Aorta (tissue), 5 donors: ENCODE measurements at regions not wholly inside any gene's neighbourhood (a gene's known extent, or its start where the extent isn't known, plus 50 kb on each side); places are given as distances from the start of the nearest gene placed in this dataset.

Experiments used
- ATAC-seq: fragments of 200-7000 bp; cut with Tn5 transposase; one replicate; pipeline ENCODE4 v1.9.1; 2022; ENCODE audit warnings: moderate library complexity; ENCODE audit not compliant: low FRiP score
- DNase-seq, 2 donors: peaks; one replicate each; pipeline ENCODE4 v3.0.0-alpha.2; 2020
- H3K27ac ChIP-seq, 2 donors: one replicate each; pipeline ENCODE4 v1.5.1; 2013; ENCODE audit warnings: low read length in 2 of 2, mild to moderate bottlenecking in 2 of 2, moderate library complexity in 2 of 2, control low read depth in 1 of 2, inconsistent platforms in 1 of 2, low read depth in 1 of 2
- H3K27me3 ChIP-seq, 2 donors: one replicate each; pipeline ENCODE4 v1.6.1; 2013; ENCODE audit warnings: control low read depth in 1 of 2, low read length in 1 of 2, mild to moderate bottlenecking in 1 of 2, moderate library complexity in 1 of 2; ENCODE audit not compliant: insufficient read depth in 2 of 2, control insufficient read depth in 1 of 2
- H3K36me3 ChIP-seq, 2 donors: one replicate each; pipeline ENCODE4 v1.6.1; 2013; ENCODE audit warnings: control low read depth in 1 of 2, low read length in 1 of 2, mild to moderate bottlenecking in 1 of 2; ENCODE audit not compliant: insufficient read depth in 2 of 2, control insufficient read depth in 1 of 2
- H3K4me1 ChIP-seq, 2 donors: one replicate each; pipeline ENCODE4 v1.6.1; 2013; ENCODE audit warnings: low read length in 2 of 2, control low read depth in 1 of 2, mild to moderate bottlenecking in 1 of 2, moderate library complexity in 1 of 2; ENCODE audit not compliant: insufficient read depth in 2 of 2, control insufficient read depth in 1 of 2
- H3K4me3 ChIP-seq, 2 donors: one replicate each; pipeline ENCODE4 v1.5.1; 2013; ENCODE audit warnings: low read length in 2 of 2, control low read depth in 1 of 2, mild to moderate bottlenecking in 1 of 2
- H3K9me3 ChIP-seq: one replicate; pipeline ENCODE4 v1.6.1; 2013; ENCODE audit warnings: mild to moderate bottlenecking, low read length; ENCODE audit not compliant: control insufficient read depth
- WGBS, 2 donors: extraction: QIAGEN DNeasy Blood & Tissue Kit; methylation state at CpG; one replicate each; pipeline ENCODE4 v1.1.7; 2013; 5-methylcytosine and 5-hydroxymethylcytosine counted together
- intact Hi-C, 2 donors: fragments of 100-400 bp; cut with DNase I; formaldehyde crosslinking; loops; one replicate each; pipeline versions ENCODE4 v1.14.2 to v1.15.0; 2022
- donor health status: healthy with polysubstance abuse.
- donor health status: Bipolar disorder and iron deficiency.
- donor health status: DM: no; HTN: no; CAD: no.
- donor health status: DM: no; HTN: no; CAD: no.
- donor health status: DM: yes; HTN: yes; CAD: no.

DNA sequence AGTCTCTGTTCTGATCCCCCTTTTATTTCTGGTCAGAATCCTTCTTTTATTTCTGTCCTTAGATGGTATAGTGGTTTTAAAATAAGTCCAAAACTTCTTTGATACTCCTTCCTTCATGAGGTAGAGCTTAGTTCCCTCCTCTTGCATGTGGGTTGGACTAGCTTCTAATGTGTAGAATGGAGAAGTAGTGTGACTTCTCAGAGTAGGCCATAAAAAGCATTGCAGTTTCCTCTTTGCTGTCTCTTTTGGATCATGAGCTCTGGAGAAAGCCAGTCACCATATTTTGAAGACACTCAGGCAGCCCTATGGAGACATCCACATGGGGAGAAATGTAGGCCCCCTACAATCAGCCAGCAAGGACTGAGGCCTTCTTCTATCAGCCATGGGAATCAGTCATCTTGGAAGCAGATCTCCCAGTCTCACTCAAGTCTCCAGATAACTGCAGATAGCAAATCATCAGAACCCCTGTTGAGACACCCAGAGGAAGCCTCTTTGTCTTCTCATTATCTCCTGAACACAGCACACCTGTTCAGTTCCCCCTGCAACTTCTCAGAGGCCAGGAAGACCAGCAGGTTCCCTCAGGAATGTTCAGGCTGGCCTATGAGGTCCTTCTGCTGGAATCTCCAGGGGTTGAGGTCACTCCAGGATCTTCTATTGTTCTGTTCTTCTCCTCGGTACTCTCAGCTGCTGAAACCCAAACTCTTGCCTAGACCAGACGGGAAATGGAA is 511.9 kb upstream of the ZMIZ1 start:
- H3K4me1 ChIP-seq, result peaks cover 0 to 1% of the 10 kb centered on the region in 2 donors
- no peak overlapping the region for H3K4me3 ChIP-seq
- DNase-seq, result no peak
- WGBS, 2 donors, result 95 to 99% methylated on average over 2 of the region's 2 CpGs
- no peaks in the 10 kb centered on the region for H3K27me3 ChIP-seq
- no peaks in the 10 kb centered on the region for H3K36me3 ChIP-seq
- H3K9me3 ChIP-seq, result no peaks in the 10 kb centered on the region
- ATAC-seq, result no peak
- intact Hi-C loops, result no loop called here
- H3K27ac ChIP-seq, result no peak overlapping the region

DNA sequence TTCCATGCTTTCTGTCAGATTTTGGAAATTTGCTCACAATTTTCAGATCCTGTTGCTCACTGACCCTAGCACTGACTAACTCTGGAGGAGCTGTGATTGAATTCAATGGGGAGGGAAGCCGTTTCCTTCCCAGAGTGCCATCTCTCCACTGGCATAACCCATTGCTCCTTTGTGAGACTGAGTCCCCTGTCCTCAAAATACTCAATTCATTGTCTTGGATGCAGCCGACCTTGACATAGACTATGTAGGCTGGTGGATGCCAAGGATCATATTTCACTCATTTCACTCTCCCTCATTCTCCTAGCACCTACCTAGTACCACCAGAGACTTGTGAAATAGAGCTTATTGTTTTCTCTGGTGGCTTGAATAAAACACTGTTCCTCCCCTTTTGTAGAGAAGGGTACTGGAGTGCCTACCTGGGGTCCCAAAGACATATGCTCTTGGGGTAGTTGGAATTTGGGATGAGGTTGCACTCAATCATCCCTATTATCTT is 511.3 kb upstream of the ZMIZ1 start:
- ATAC-seq, result no peak
- 93% methylated on average over 2 of the region's 2 CpGs for WGBS, 2 donors
- intact Hi-C loops, result no loop called here

GRCh38 chr10:78559661-78560340 is 509.0 kb upstream of the ZMIZ1 start:
- no peak overlapping the region for H3K4me3 ChIP-seq
- no peak overlapping the region for H3K27ac ChIP-seq
- intact Hi-C loops, result no loop called here
- ATAC-seq (no peak), DNase-seq (no peak)
- H3K36me3 ChIP-seq, result no peaks in the 10 kb centered on the region
- H3K9me3 ChIP-seq, result no peaks in the 10 kb centered on the region
- H3K27me3 ChIP-seq, result no peaks in the 10 kb centered on the region
- H3K4me1 ChIP-seq, result peaks cover 0 to 4% of the 10 kb centered on the region in 2 donors
- WGBS, 2 donors, result 86 to 87% methylated on average over 10 of the region's 10 CpGs

More for the DNA sequence above, 511.3 kb upstream of the ZMIZ1 start:
- H3K36me3 ChIP-seq, result no peaks in the 10 kb centered on the region
- no peak overlapping the region for H3K27ac ChIP-seq
- H3K9me3 ChIP-seq, result no peaks in the 10 kb centered on the region
- H3K4me1 ChIP-seq, result no peaks in the 10 kb centered on the region
- no peak overlapping the region for H3K4me3 ChIP-seq
- H3K27me3 ChIP-seq, result no peaks in the 10 kb centered on the region
- DNase-seq, result no peak

DNA sequence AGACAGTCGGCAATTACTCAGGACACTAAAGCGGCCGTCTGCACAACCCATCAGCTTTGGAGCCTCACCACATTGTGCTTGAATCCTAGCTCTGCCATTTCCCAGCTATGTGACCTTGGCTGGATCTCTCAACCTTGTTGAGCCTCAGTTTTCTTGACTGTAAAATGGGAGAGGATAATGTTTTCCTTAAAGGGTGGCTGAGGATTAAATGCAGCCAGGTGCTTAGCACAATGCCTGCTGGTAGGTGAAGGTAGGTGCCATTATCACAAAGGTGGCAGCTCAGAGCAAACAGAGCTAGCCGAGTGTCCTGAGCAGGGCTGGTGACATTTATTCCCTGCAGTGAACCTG is 508.5 kb upstream of the ZMIZ1 start:
- Histone ChIP-seq H3K4me3 (no peak overlapping the region), H3K4me1 (peaks cover 0 to 4% of the 10 kb centered on the region in 2 donors), H3K27ac (no peak overlapping the region), H3K36me3 (no peaks in the 10 kb centered on the region), H3K9me3 (no peaks in the 10 kb centered on the region), H3K27me3 (no peaks in the 10 kb centered on the region)
- DNase-seq, result no peak
- intact Hi-C loops, result no loop called here
- 85 to 92% methylated on average over 4 of the region's 4 CpGs for WGBS, 2 donors
- ATAC-seq, result no peak

DNA sequence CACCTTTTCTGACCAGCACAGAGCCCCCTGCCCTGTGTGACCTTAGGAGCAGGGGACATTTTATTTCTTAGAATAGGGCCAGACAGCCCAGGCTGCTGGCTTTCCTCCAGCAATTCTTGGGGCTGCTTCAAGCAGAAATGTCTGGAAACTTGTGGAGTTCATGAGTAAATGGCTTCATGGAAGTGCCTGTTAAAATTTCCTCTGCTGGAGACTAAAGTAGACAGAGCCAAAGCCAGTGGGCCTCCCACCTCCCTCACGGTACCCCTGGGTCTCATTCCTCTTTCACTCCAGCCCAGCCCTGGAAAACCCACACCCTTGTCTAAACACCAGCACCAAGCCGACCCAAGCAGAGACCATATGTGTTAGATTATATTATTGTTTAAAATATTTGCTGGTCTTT is 505.5 kb upstream of the ZMIZ1 start:
- Histone ChIP-seq H3K27me3 (no peaks in the 10 kb centered on the region), H3K9me3 (no peaks in the 10 kb centered on the region), H3K4me1 (peaks cover 0 to 4% of the 10 kb centered on the region in 2 donors), H3K4me3 (no peak overlapping the region), H3K27ac (no peak overlapping the region), H3K36me3 (no peaks in the 10 kb centered on the region)
- ATAC-seq (no peak), DNase-seq (no peak)
- 9 to 16% methylated on average over 2 of the region's 2 CpGs for WGBS, 2 donors
- intact Hi-C loops, result no loop called here

DNA sequence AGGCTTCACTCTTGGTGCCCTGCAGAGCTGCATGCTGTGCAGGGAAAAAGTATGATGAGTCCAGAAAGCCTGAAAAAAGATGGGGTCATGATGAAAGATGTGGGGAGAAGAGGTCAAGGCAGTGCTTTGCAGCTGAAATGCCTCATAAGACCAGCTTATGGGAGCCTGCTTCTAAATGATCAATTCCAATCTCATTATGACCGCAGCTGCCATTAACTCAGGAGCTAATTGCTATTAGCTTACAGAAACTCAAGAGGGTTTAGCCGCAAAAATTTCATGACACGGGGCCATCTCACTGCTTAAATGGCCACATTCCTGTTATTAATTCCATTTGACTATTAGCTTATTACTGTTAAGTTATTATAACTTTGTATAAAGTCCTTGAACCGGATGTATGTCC is 502.9 kb upstream of the ZMIZ1 start:
- H3K27me3 ChIP-seq, result no peaks in the 10 kb centered on the region
- DNase-seq (no peak), ATAC-seq (no peak)
- intact Hi-C loops, result no loop called here
- H3K36me3 ChIP-seq, result no peaks in the 10 kb centered on the region
- peaks cover 0 to 4% of the 10 kb centered on the region in 2 donors for H3K4me1 ChIP-seq
- WGBS, 2 donors, result 96 to 99% methylated on average over 4 of the region's 4 CpGs
- H3K4me3 ChIP-seq, result no peak overlapping the region
- no peaks in the 10 kb centered on the region for H3K9me3 ChIP-seq
- H3K27ac ChIP-seq, result no peak overlapping the region

DNA sequence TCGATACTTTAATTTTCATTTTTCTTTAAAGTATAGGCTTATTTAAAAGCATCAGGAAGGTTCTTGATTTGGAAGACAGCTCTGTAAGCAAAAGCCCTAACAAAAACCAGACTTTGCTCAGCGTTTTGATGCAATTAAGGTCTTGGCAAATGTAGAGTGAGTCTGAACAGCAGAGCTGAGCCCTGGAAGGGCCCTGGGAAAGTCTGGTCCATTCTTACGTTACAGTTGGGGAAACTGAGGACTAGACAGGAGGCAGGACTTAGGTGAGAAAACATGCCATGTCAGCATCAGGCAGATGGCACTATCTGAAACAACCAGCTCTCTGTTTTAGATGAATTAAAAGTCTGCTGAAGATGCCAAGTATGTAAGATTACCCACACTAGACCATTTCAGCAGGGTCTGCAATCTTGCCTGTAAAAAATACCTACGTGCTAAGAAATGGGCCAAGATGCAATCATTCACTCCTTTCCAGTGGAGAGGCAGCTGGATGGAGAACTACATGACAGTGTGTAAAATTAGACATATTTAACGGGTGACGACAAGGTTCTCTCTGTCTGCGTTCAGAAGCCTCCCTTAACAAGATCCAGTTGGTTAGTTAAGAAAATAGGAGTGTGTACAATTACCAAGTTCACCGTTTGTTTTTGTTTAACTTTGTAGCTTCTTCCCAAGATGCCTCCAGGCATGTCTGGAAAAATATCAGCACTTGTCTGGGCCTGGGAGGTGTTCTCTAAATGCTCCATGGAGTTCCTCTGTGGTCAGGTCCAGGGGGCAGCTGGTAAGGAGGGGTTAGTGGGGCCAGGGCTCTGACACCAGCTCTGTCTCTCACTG is 502.3 kb upstream of the ZMIZ1 start:
- no peaks in the 10 kb centered on the region for H3K9me3 ChIP-seq
- ATAC-seq (no peak), DNase-seq (no peak)
- no peaks in the 10 kb centered on the region for H3K27me3 ChIP-seq
- H3K27ac ChIP-seq, result no peak overlapping the region
- no peaks in the 10 kb centered on the region for H3K36me3 ChIP-seq
- 47 to 52% methylated on average over 8 of the region's 8 CpGs for WGBS, 2 donors
- intact Hi-C loops, result no loop called here
- no peak overlapping the region for H3K4me3 ChIP-seq
- peaks cover 0 to 4% of the 10 kb centered on the region in 2 donors for H3K4me1 ChIP-seq

DNA sequence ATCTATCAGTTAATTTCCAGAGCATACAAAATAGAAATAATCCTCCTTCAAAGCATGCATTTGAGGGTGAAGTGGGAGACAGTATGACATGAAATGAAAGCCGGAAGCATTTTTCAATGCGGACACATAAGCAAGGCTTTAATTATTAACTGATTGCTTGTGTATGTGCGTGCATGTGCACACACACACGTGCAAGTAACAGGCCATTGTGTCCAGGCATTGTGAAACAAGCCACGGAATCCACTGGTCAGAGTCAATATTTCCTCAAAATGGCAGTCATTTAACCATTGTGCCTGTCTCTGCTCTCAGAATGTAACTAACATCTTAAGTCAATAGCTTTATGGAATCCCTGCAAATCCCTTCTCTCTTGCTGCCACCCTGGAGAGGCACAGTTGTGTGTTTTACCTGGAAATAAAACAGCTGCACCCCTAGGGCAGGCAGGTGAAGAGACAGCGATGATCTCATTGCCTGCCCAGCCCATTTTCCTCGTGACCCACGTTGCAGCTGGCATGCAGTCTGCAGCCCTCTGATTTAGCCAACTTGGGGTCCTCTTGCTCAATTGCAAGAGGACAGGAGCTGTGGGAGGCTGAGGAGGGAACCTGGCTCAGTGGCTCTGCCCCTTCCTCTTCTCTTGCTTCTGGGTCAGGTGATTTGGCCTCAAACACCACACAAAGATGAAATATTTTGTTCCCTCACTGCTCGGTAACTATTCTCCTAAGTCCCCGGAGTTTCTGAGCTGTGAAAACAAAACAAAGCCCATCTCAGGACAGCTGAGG is 500.9 kb upstream of the ZMIZ1 start:
- no peak overlapping the region for H3K4me3 ChIP-seq
- H3K36me3 ChIP-seq, result no peaks in the 10 kb centered on the region
- DNase-seq (no peak), ATAC-seq (no peak)
- no peaks in the 10 kb centered on the region for H3K9me3 ChIP-seq
- 92 to 95% methylated on average over 10 of the region's 10 CpGs for WGBS, 2 donors
- no peak overlapping the region for H3K27ac ChIP-seq
- H3K4me1 ChIP-seq, result peaks cover 0 to 4% of the 10 kb centered on the region in 2 donors
- no peaks in the 10 kb centered on the region for H3K27me3 ChIP-seq
- intact Hi-C loops, result no loop called here
